B cell (primary cell): ENCODE measurements at regions not wholly inside any gene's neighbourhood (a gene's known extent, or its start where the extent isn't known, plus 50 kb on each side); places are given as distances from the start of the nearest gene placed in this dataset.

Experiments used
- ATAC-seq: fragments of 200-7000 bp; cut with Tn5 transposase; one replicate; pipeline ENCODE4 v1.10.0; 2021; ENCODE audit warnings: low read depth, mild to moderate bottlenecking, moderate number of reproducible peaks, moderate library complexity
- CTCF ChIA-PET: fragments of 350-600 bp; sonication (Branson Sonifier 250); formaldehyde crosslinking; loops from one replicate; lab custom pipeline; 2021; ENCODE audit warnings: antibody characterized with exemption, inconsistent platforms; lab: Charles Lee
- POLR2A ChIA-PET: fragments of 350-600 bp; sonication (Branson Sonifier 250); formaldehyde crosslinking; loops from one replicate; lab custom pipeline; 2021; ENCODE audit warnings: antibody characterized with exemption; lab: Charles Lee
- DNase-seq: peaks from one replicate; pipeline ENCODE4 v3.0.0; 2013
- H2AFZ ChIP-seq: 2 replicates; pipeline ENCODE4 v1.6.1; 2012; ENCODE audit warnings: mild to moderate bottlenecking, low read depth, low read length; ENCODE audit not compliant: insufficient read depth, poor library complexity, severe bottlenecking
- H3K27ac ChIP-seq, 2 donors: 1 replicate in 1 of 2; 2 replicates in 1 of 2; pipeline ENCODE4 v1.5.1; 2012 to 2013; ENCODE audit warnings: low read length in 2 of 2, mild to moderate bottlenecking in 2 of 2, moderate library complexity in 1 of 2
- H3K27me3 ChIP-seq, 4 experiments: fragments of 200-600 bp in 1 of 4; sonication (generic) in 1 of 4; replicated peaks in 1 of 4; 1 replicate in 2 of 4; 2 replicates in 2 of 4; pipeline versions ENCODE4 v1.6.1 to v1.7.0; 2013 to 2016; ENCODE audit warnings: low read length in 3 of 4, mild to moderate bottlenecking in 2 of 4, mixed read lengths in 1 of 4, moderate library complexity in 1 of 4; ENCODE audit not compliant: insufficient read depth in 4 of 4, control insufficient read depth in 3 of 4; ENCODE audit errors: control extremely low read depth in 1 of 4
- H3K36me3 ChIP-seq, 2 experiments: replicated peaks in 1 of 2; 1 replicate in 1 of 2; 2 replicates in 1 of 2; pipeline versions ENCODE4 v1.6.1 to v1.7.1; 2013; ENCODE audit warnings: low read length in 1 of 2; ENCODE audit not compliant: insufficient read depth in 2 of 2, control insufficient read depth in 1 of 2; ENCODE audit errors: control extremely low read depth in 1 of 2, extremely low read depth in 1 of 2
- H3K4me1 ChIP-seq, 2 donors: fragments of 200-600 bp in 1 of 2; sonication (generic) in 1 of 2; 1 replicate in 1 of 2; 2 replicates in 1 of 2; pipeline versions ENCODE4 v1.5.1 to v1.6.1; 2013 to 2017; ENCODE audit warnings: low read length in 2 of 2; ENCODE audit not compliant: control insufficient read depth in 2 of 2, insufficient read depth in 2 of 2
- H3K4me2 ChIP-seq: replicated peaks from 2 replicates; pipeline ENCODE3; 2012; ENCODE audit warnings: mild to moderate bottlenecking, low read depth, low read length; ENCODE audit not compliant: poor library complexity, severe bottlenecking
- H3K4me3 ChIP-seq, 5 experiments: fragments of 200-600 bp in 1 of 5; sonication (generic) in 1 of 5; 1 replicate in 3 of 5; 2 replicates in 2 of 5; pipeline versions ENCODE4 v1.5.1 to v1.7.0; 2011 to 2016; ENCODE audit warnings: low read length in 4 of 5, mild to moderate bottlenecking in 4 of 5, low read depth in 2 of 5, control low read depth in 1 of 5, moderate library complexity in 1 of 5; ENCODE audit not compliant: insufficient read depth in 1 of 5; ENCODE audit errors: control extremely low read depth in 1 of 5, extremely low read depth in 1 of 5
- H3K79me2 ChIP-seq: fragments of 200-600 bp; sonication (generic); one replicate; pipeline ENCODE4 v1.6.0; 2016; ENCODE audit warnings: low read length; ENCODE audit not compliant: control insufficient read depth, insufficient read depth
- H3K9ac ChIP-seq: fragments of 200-600 bp; sonication (generic); 2 replicates; pipeline ENCODE4 v1.6.1; 2017; ENCODE audit warnings: mild to moderate bottlenecking, low read length, moderate library complexity
- H3K9me3 ChIP-seq, 3 donors: one replicate each; pipeline versions ENCODE4 v1.6.1 to v1.7.1; 2013; ENCODE audit warnings: low read length in 2 of 3; ENCODE audit not compliant: control insufficient read depth in 2 of 3, insufficient read depth in 1 of 3; ENCODE audit errors: control extremely low read depth in 1 of 3
- H4K20me1 ChIP-seq: 2 replicates; pipeline ENCODE4 v1.6.0; 2012; ENCODE audit warnings: mild to moderate bottlenecking, low read length; ENCODE audit not compliant: insufficient read depth, control insufficient read depth, poor library complexity, severe bottlenecking
- H3K27ac Mint-ChIP-seq: one replicate; pipeline ENCODE4 v1.8.0; 2021; ENCODE audit warnings: mixed read lengths
- H3K27me3 Mint-ChIP-seq: one replicate; pipeline ENCODE4 v1.8.0; 2021; ENCODE audit warnings: mixed read lengths
- H3K4me1 Mint-ChIP-seq: one replicate; pipeline ENCODE4 v1.8.0; 2021; ENCODE audit warnings: mixed read lengths
- H3K4me3 Mint-ChIP-seq: one replicate; pipeline ENCODE4 v1.8.0; 2021; ENCODE audit warnings: mixed read lengths
- H3K9me3 Mint-ChIP-seq: one replicate; pipeline ENCODE4 v1.8.0; 2022; ENCODE audit warnings: mixed read lengths; ENCODE audit not compliant: insufficient read depth
- CTCF ChIP-seq: fragments of 200-600 bp; IDR thresholded peaks from one replicate; pipeline ENCODE4 v1.8.0; 2022; ENCODE audit warnings: antibody characterized with exemption, mild to moderate bottlenecking
- EZH2 ChIP-seq: IDR thresholded peaks from 2 replicates; pipeline ENCODE4 v1.6.1; 2012; ENCODE audit warnings: borderline replicate concordance, low read depth, mild to moderate bottlenecking, moderate library complexity, low read length; ENCODE audit not compliant: insufficient read depth, poor library complexity, severe bottlenecking
- WGBS: methylation state at CpG from one replicate; pipeline ENCODE4 v1.1.5; 2013; ENCODE audit warnings: missing lambda C conversion rate; ENCODE audit not compliant: insufficient coverage; 5-methylcytosine and 5-hydroxymethylcytosine counted together
- intact Hi-C: fragments of 100-400 bp; cut with micrococcal nuclease; formaldehyde crosslinking; loops from one replicate; pipeline ENCODE4 v1.10.0; 2022

DNA sequence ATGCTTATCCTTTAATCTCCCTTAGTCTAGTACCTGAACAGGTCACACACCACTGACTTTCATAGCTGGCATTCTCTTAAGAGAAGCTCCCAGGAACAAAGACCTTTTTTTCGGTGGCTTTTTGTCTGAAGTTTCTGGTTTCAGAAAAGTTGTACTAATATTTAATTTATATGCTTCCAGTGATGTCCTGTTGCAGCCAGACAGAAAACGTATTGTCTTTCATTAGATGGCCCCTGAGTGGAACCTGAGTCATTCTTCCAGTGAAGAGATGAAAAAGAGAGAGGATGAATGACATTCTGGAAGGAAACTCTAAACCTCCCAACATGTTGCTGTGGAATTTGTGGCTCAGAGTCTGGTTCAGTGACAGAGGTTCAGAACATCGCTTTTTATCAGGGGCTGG lies 274.8 kb upstream of the TAC1 start:
- no peak overlapping the region for H3K27ac Mint-ChIP-seq
- 33% methylated on average over 1 of the region's 3 CpGs for WGBS
- Histone ChIP-seq H3K36me3 (no peaks in the 10 kb centered on the region), H3K27me3 (no peaks in the 10 kb centered on the region), H3K9me3 (peaks cover 0 to 5% (median 3%) of the 10 kb centered on the region in 3 donors), H4K20me1 (no peaks in the 10 kb centered on the region), H3K4me1 (no peaks in the 10 kb centered on the region), H3K4me3 (no peak overlapping the region), H2AFZ (no peak overlapping the region), H3K27ac (no peak overlapping the region), H3K9ac (no peak overlapping the region), H3K79me2 (no peaks in the 10 kb centered on the region), H3K4me2 (no peak overlapping the region)
- H3K9me3 Mint-ChIP-seq: peaks cover 5% of the 10 kb centered on the region
- ChIA-PET POLR2A (no interaction called here), CTCF (no interaction called here)
- ATAC-seq: no peak
- no peak for DNase-seq
- no peaks in the 10 kb centered on the region for H3K27me3 Mint-ChIP-seq
- H3K4me1 Mint-ChIP-seq: no peaks in the 10 kb centered on the region
- intact Hi-C loops: no loop called here
- H3K4me3 Mint-ChIP-seq: no peak overlapping the region
- no peak for TF ChIP-seq CTCF
- no peak for TF ChIP-seq EZH2

DNA sequence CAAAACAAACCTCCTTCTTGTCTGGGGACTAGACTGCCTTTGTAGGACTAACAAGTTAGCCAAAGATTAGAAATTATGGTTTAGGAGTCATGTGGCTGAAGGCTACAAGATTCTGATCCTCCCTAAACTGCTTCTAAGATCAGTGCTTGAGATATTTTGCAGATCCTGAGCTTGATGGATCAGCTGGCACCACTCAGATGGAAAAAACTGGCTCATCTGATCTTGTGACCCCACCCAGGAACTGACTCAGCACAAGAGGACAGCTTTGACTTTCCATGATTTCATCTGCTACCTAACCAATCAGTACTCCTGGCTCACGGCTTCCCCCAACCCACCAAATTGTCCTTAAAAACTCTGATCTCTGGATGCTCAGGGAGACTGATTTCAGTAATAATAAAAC lies 271.5 kb upstream of the TAC1 start:
- H3K9ac ChIP-seq: no peak overlapping the region
- no peaks in the 10 kb centered on the region for H3K36me3 ChIP-seq
- H3K79me2 ChIP-seq: no peaks in the 10 kb centered on the region
- no peaks in the 10 kb centered on the region for H3K27me3 ChIP-seq
- H2AFZ ChIP-seq: no peak overlapping the region
- WGBS: 100% methylated on average over 1 of the region's 1 CpG
- no peak overlapping the region for H3K4me2 ChIP-seq
- Mint-ChIP-seq H3K27me3 (no peaks in the 10 kb centered on the region), H3K4me3 (no peak overlapping the region), H3K9me3 (peaks cover 5% of the 10 kb centered on the region), H3K4me1 (no peaks in the 10 kb centered on the region), H3K27ac (no peak overlapping the region)
- H3K4me1 ChIP-seq: no peaks in the 10 kb centered on the region
- ChIA-PET POLR2A (no interaction called here), CTCF (no interaction called here)
- H4K20me1 ChIP-seq: no peaks in the 10 kb centered on the region
- ATAC-seq (no peak), DNase-seq (no peak)
- H3K9me3 ChIP-seq: peaks cover 0 to 5% (median 3%) of the 10 kb centered on the region in 3 donors
- no peak overlapping the region for H3K27ac ChIP-seq
- intact Hi-C loops: no loop called here
- H3K4me3 ChIP-seq: no peak overlapping the region
- TF ChIP-seq CTCF (no peak), EZH2 (no peak)
